Activated CD4-positive, alpha-beta memory T cell treated with anti-CD3 and anti-CD28 coated beads for 36 hours (primary cell): ENCODE measurements at regions not wholly inside any gene's neighbourhood (a gene's known extent, or its start where the extent isn't known, plus 50 kb on each side); places are given as distances from the start of the nearest gene placed in this dataset. TPM values are rescaled to one million over a fixed set of nuclear protein-coding genes. Genes with fewer than 3 reads are reported as not detected.

Source experiments
- CTCF ChIA-PET: fragments of 350-600 bp; sonication (Branson Sonifier 250); formaldehyde crosslinking; loops from one replicate; lab custom pipeline; 2021; ENCODE audit warnings: antibody characterized with exemption, inconsistent platforms; lab: Charles Lee
- POLR2A ChIA-PET: fragments of 350-600 bp; sonication (Branson Sonifier 250); formaldehyde crosslinking; loops from one replicate; lab custom pipeline; 2021; ENCODE audit warnings: antibody characterized with exemption; lab: Charles Lee
- DNase-seq: peaks from one replicate; pipeline ENCODE4 v3.0.0-alpha.2; 2020
- H3K27ac Mint-ChIP-seq: one replicate; pipeline ENCODE4 v1.8.0; 2021; ENCODE audit warnings: mixed read lengths
- H3K27me3 Mint-ChIP-seq: one replicate; pipeline ENCODE4 v1.8.0; 2021; ENCODE audit warnings: mixed read lengths
- H3K36me3 Mint-ChIP-seq: one replicate; pipeline ENCODE4 v1.8.0; 2021; ENCODE audit warnings: mixed read lengths
- H3K4me1 Mint-ChIP-seq: one replicate; pipeline ENCODE4 v1.8.0; 2021; ENCODE audit warnings: low read depth, mixed read lengths
- H3K4me3 Mint-ChIP-seq: one replicate; pipeline ENCODE4 v1.8.0; 2021; ENCODE audit warnings: mild to moderate bottlenecking, mixed read lengths
- H3K9me3 Mint-ChIP-seq: one replicate; pipeline ENCODE4 v1.8.0; 2021; ENCODE audit warnings: mixed read lengths
- intact Hi-C: fragments of 100-400 bp; cut with micrococcal nuclease; formaldehyde crosslinking; loops from one replicate; pipeline ENCODE4 v1.15.1; 2023
- microRNA-seq: library from miRNA; unstranded; fragments of <30 nt; microRNA quantifications from one replicate; pipeline ENCODE4 v1.2.0, GENCODE V29; 2022; ENCODE audit warnings: borderline number of aligned reads, borderline microRNAs expressed, borderline replicate concordance

DNA sequence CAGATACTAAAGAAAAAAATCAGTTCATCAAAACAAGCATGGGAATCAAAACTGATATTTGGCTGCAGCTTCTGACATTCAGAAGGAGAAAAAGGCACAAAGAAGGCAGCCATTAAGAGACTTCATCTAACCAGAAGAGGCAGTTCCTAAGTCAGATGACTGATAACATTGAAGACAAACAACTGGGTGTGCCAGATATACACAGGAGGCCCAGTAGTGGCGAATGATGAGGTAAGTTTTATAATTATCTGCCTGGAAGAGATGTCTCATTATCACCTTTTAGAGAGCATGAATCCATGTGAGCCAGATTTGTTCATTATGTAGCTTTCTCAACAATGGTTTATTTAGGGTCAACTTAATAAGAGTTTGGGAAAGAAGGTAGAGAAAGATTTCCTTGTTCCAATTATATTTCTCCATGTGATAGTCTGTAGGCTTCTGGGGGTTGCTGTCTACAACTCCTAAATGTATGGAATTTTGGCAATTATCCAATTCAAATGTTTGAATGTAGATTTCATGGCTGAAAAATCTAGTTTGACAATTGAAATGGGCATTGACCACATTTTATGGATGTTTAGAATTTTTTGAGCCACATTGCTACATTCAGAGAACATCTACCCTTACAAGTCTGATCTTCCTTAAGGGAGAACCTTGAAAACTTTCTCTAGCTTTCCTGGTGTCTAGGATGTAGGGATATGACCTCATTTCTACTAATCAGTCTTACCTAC lies 50.4 kb upstream of the RASGRF1 start:
- no peak for DNase-seq
- CTCF ChIA-PET: interaction anchor here (1.2 kb wide), 1 partner anchor 44 kb away, joined by 3 read pairs; no protein-coding TSS in a partner anchor
- POLR2A ChIA-PET: no interaction called here
- Mint-ChIP-seq H3K36me3 (no peaks in the 10 kb centered on the region), H3K9me3 (peaks cover 22% of the 10 kb centered on the region), H3K27ac (no peak overlapping the region), H3K4me3 (no peak overlapping the region), H3K27me3 (peaks cover 8% of the 10 kb centered on the region), H3K4me1 (no peaks in the 10 kb centered on the region)
- intact Hi-C loops: no loop called here

Small RNA genes in the stretch of these regions (microRNA-seq; reads per million reads assigned to microRNA genes)
- gene MIR184: not detected
